HG03108 (cell line): ENCODE measurements at regions not wholly inside any gene's neighbourhood (a gene's known extent, or its start where the extent isn't known, plus 50 kb on each side); places are given as distances from the start of the nearest gene placed in this dataset.
"Not testable (repeated sequence)": the region's sequence is repeated elsewhere in the genome, so short reads cannot be mapped to it uniquely, and the experiment has no call there.

ENCODE experiments used
- ATAC-seq: cut with Tn5 transposase; IDR thresholded peaks from one replicate; pipeline ENCODE4 v1.9.1; 2021; ENCODE audit warnings: moderate library complexity; ENCODE audit not compliant: unreplicated experiment

DNA sequence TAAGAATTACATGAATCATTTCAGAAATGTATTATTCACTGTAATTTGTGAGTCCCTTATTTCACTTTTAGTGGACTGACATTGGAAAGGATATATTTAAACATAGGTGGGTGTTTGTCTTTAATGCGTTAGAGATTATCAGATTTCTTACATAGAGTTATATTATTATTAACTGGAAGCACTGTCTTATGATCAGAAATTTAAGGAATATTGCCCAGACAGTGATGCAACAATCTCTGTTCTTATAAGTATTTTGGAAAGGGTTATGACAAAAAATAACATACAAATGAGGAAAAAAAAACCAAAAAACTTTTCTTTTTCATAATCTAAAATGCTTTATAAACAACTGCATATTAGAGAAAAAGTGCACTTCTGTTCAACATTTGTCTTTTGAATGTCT is 836.6 kb downstream of the SLC6A15 start:
- ATAC-seq, result no peak

DNA sequence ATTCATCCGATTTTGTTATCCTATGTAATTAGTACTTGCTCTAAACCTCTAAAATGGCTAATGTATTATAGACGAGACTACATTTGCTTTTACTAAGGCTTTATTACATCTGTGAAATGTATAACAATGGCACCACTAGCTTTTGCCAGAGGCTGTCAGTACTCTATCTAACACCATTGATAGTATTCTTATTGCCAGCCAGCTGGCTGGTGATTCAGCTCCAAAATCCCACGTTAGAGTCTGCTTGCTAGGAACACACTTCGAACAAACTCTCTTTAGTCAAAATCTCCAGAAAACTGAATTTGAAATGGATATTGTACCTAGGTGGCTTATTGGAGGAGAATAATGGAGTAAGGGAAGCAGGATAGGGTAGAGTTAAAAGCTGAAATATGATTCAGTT is 839.2 kb downstream of the SLC6A15 start:
- no peak for ATAC-seq

DNA sequence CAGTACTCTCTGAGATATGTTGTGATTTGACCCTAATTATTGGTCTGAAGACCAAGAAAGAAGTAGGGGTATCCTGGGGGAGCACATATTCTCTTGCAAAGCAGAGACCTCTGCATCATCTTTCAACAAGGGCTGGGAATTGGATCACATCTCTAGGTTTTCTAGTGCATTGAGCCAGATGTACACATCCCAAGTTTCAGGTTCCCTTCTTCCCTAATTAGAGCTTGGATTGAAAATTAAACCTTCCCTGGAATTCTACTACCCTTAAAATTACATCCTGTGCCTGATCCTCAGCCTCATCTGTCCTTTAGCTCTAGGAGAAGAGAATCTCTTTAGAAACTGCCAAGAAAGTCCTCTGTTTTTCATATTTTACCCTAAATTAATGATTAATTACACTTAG is 839.6 kb downstream of the SLC6A15 start:
- ATAC-seq, result no peak

DNA sequence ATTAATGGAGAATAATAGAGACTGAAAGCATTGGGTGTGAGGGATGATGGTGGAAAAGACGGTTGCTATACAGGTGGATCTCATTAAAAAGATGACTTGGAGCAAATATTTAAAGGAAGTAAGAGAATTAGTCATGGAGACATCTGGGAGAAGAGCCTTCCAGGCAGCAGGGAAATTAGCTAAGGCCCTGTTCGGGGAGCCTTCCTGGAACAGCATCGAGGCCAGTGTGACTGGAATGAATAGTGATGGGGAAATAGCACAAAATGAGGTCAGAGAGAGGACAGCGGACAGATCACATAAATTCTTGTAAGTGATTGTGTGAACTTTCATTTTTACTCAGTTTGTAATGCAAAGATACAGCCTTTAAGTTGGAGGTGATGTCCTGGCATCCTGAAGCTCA is 842.3 kb downstream of the SLC6A15 start:
- no peak for ATAC-seq

DNA sequence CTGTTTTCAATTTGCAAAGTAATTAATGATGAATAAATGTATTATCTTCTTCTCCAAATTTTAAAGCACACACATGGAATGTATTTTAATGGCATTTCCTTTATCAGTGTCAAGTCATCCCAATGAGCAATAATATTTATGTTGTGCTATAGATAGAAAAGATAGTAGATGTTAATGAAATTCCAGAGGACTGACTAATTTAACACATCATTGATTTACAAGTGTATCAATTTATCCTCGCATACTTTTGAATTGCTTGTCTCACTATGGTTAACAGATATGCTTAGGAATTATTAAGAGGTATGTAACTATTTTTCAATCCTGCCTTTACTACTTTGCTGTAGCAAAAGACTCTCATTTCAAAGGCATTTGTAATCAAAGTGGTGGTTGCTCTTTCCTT is 842.9 kb downstream of the SLC6A15 start:
- ATAC-seq, result no peak

DNA sequence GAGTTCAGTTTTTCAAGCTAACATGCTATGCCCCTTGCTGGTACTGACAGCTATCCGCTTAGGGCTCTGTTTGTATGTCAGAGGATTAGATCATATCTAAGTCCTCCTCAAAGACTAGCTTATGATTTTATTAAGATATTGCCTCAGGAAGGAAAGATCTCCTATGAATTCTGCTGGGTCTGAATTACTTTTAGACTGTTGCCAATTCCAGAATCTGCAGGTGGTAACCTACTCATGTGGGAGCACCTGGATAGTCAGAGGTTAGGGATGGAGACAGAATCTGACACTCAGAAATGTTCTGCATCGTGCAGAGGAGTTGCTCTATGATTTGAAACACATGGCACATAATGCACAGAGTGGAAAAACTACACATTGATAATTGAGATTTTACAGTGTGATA is 843.4 kb downstream of the SLC6A15 start:
- no peak for ATAC-seq

DNA sequence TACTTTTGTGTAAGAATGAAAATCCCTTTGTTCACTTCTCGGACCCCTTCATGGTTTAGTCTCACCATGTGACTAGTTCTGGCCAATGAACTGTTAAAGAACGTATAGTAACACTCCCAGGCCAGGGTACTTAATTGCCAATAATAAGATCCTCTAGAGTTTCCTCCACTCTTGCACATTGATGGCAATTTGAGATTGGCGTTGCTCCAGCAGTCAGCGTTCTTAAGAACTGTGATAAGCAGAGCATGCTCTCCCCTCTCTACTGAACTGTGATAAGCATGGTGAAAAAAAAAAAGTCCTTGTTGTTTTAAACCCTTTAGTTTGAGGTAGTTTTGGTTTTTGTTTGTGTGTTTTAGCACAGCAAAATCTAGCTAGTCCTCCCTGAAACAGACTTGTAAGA is 854.5 kb downstream of the SLC6A15 start:
- ATAC-seq, result no peak

DNA sequence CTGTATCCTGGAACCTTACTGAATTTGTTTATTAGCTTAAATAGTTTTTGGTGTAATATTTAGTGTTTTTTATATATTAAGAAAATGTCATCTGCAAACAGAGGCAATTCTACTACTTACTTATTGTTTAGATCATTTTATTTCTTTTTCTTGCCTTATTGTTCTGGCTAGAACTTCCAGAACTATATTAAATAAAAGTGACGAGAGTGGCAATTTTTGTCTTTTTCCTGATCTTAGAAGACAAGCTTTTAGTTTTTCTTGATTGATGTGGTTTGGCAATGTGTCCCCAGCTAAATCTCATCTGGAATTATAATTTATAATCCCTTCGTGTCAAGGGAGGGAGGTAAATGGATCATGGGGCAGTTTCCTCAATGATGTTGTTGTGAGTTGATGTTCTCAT is 857.8 kb downstream of the SLC6A15 start:
- no peak for ATAC-seq

DNA sequence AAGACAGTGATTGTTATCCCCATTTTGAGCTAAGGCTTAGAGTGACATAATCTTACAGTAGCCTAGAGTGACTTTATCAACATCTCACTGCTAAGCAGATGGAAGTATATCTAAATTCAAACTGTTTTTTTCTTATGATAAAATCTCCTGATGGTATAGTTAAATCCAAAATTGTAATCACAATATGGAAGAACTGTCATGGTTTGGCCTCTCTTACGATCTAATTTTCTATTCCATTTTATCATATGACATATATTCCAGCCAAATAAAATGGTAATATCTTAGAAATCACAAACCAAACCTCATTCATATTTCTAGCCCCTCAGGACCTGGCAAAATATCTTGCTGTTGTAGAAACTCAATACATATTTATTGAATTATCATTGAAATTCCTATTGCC is 864.7 kb downstream of the SLC6A15 start:
- no peak for ATAC-seq

DNA sequence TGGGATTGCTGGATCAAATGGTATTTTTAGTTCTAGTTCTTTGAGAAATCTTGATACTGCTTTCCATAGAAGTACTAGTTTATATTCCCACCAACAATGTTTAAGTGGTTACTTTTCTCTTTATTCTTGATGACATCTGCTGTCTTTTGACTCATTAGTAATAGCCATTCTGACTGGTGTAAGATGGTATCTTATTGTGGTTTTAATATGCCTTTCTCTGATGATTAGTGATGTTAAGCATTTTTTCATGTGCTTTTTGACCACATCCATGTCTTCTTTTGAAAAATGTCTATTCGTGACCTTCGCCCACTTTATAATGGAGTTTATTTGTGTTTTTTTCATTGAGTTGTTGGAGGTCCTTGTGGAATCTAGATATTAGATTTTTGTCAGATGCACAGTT is 865.7 kb downstream of the SLC6A15 start:
- no peak for ATAC-seq

DNA sequence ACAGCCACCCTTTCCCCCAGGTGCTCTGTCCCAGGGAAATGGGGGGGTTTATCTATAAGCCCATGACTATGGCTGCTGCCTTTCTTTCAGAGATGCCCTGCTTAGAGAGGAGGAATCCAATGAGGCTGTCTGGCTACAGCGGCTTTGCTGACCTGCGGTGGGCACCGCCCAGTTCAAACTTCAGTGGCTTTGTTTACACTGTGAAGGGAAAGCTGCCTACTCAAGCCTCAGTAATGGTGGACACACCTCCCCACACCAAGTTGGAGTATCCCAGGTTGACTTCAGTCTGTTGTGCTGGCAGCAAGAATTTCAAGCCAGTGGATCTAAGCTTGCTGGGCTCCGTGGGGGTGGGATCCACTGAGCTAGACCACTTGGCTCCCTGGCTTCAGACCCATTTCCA is 869.2 kb downstream of the SLC6A15 start:
- ATAC-seq, result no peak

DNA sequence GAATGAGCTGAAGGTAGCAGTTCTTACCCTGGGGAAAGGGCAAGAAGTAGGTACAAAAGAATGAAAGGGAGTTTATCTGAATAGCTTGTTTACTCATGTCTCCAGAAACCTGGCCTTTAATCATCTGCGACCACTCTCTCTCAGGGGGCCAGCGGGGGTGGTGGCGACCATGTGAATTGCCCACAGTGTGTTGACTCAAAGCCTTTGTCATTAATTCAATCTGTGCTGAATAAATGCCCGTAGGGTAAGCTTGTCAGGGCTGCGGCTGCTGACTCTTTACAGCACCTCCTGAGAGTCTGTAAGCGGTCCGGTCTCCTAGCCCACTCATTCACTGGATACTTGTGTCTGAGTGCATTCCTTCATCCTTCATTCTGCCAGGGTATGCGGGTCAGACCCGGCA is 874.4 kb downstream of the SLC6A15 start:
- no peak for ATAC-seq

DNA sequence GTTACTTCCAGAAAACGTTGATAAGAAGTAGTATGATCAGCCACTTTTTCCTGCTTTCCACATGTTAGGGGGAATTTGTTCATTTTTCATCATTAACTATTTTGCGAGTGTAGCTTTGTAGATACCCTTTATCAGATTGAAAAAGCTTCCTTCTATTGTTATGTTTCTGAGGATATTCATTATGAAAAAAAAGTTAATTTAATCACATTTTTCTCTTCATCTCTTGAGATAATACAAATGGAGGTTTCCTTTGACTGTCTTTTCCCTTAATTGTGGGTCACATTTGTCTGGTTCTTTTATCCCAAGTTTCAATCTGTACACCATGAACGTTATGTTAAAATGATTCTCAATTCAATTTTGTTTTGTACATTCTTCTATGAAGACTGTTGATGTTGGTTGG is 875.7 kb downstream of the SLC6A15 start:
- ATAC-seq, result no peak

DNA sequence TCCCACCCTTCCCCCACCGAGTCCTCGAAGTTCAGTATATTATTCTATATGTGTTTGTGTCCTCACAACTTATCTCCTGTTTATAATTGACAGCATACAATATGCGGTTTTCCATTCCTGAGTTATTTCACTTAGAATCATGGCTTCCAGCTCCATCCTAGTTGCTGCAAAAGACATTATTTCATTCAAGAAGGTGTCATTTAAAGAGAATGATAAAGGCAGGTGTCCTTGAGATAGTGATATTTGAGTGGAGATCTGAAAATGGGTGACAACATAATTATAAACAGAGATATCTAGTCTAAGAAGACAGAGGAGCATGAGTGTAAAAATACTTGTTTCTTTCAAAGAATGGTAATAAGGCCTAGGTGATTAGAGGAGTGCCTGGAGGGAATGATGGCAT is 876.8 kb downstream of the SLC6A15 start:
- ATAC-seq, result no peak

DNA sequence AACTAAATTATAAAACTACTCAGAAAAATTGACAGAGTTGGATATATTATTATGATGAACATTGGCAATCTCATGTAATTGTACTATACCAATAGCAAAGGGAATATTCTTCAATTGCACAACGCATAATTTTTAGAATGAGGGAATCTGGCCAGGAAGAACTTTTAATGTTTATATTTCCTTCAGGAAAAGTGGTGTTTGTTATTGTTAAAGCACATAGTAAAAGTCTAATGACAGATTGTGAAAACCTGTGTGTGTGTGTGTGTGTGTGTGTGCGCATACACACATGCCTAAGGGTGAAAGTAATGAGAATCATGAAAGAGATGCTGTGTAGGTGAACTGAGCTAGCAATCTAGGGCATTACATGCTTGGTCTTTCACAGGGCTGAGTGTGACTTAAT is 877.7 kb downstream of the SLC6A15 start:
- ATAC-seq, result no peak

DNA sequence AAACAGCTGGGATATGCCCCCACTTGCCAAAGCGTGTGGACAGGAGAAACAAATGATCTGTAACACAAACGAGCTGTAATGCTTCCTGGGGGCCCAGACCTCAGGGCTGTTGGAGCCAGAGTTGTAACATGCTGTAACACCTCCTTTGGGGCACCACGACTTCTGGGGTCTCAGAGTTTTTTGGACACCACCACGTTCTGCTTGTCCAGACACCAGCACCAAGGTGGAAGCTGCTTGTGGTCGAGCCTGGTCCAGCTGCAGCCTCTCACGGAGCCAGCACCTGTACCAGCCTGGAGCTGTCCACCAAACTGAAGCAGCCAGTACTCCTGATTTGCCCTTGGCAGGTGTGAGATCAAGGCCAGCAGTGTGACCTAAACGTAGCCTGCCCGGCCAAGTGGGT is 879.4 kb downstream of the SLC6A15 start:
- ATAC-seq, result no peak

DNA sequence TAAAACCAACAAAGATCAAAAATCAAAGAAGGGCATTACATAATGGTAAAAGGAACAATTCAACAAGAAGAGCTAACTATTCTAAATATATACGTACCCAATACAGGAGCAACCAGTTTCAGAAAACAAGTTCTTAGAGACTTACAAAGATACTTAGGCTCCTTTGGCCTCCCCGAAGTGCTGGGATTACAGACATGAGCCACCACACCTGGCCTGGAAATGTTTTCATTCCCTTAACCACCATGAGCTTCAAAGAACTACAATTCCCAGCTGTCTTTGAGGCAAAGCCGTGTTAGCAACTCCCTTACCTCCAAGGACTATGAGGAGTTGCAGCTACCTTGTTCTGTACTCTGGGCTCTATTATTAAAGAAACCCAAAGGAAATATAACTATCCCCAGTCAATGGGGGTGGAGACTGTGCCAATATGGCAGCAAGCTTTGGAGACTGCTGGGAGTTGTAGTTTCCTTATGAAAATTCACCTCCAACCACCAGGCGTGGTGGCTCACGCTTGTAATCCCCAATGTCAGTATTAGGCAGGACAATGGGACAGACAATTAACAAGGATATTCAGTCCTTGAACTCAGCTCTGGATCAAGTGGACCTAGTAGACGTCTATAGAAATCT is 893.9 kb downstream of the SLC6A15 start:
- not testable (repeated sequence) for ATAC-seq

DNA sequence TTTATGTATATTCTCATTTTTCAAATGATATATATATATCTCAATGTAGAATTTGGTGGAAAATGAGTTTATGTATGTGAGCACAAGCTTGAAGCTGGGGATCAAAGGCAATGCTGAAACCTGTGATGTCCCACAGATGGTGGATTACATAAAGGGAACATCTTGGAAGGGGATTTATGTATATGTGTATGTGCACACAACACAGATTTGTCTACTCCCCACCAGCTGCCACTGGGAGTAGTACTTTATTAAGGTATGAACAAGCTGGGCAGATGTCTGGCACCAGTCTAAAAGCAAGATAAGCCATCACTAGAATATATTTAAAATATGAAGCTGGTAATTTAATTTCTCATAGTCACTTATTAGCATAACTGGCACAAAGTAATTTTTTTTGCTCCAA is 895.6 kb downstream of the SLC6A15 start:
- ATAC-seq, result no peak

DNA sequence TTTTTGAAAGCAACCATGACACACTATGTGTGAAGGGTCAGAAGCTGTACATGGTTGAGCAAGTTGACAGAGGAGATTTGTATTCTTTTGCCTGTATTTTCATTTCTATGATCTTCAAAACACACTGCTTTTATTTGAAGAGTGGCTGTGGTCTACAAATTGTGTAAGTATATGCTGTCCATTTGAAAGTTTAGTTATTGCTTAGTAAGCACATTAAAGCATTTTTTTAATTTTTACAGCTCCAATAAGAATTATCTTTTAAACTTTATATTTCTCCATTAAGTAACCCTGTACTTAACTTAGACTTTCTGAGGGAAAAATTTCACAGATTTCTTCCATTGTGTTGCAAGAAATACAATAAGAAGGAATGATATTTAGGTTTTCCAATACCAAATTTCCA is 915.2 kb downstream of the SLC6A15 start:
- ATAC-seq, result no peak

DNA sequence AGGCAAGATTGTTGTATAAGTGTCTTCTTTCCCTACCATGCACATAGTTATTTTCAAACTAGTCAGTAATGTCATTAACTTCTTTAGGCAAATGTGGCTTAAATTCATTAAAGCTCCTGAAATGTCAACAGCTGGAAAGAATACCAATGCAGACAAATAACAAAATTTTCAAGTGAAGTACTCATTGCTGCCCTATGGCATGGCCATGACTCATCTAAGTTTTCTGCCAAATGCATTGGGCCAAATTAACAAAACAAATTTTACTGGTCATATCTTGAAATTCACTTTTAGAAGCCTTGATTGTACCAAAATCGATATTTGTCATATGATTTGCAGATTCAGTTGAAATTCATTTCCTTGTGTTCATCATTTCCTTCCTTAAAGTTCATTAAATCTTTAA is 915.9 kb downstream of the SLC6A15 start:
- no peak for ATAC-seq

DNA sequence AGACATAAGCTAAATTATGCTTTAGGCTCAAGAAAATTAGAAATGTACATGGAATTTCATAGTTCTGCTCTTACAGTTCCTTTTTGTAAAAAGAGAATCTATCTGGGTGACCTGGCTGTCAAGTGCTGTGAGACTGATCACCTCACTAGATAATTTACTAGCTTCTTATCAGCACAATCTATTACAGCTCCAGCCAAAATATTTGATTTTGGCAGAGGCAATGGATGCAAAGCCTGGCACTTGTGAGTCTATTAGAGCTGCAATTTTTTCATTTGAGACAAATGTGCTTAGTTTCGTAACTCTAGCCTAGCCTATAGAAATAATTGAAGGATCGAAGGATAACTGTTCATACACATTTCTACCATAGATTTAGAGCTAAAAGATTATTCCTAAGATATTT is 927.5 kb downstream of the SLC6A15 start:
- no peak for ATAC-seq

DNA sequence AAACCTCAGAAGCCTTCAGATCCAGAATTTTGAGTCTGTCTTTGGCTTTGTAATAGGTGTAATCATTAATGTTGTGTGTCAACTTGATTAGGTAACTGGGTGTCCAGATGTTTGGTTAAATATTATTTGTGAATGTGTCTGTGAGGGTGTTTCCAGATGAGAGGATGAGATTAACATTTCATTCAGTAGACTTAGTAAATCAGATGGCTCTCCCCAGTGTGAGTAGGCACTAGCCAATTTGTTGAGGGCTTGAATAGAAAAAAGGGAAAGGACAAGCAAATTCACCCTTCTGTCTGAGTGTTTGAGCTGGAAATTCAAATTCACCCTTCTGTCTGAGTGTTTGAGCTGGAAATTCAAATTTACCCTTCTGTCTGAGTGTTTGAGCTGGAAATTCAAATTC is 932.2 kb downstream of the SLC6A15 start:
- no peak for ATAC-seq

DNA sequence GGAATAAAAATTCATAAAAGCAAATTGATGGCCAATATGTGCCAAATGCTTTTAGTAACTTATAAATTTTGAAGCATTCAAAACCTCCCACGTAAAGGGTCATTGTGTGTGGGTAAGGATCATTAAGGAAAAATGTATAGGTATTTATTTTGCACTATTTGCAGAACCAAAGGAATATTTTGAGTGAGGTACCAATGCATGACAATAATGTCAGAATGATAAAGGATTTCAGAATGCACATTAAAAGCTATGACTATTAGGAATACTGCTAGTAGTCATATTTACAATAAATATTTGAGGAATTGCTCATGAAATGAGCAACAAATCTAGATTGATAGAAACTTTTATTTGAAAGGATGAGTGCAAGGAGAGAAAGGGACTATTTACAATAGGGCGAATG is 932.8 kb downstream of the SLC6A15 start:
- no peak for ATAC-seq

DNA sequence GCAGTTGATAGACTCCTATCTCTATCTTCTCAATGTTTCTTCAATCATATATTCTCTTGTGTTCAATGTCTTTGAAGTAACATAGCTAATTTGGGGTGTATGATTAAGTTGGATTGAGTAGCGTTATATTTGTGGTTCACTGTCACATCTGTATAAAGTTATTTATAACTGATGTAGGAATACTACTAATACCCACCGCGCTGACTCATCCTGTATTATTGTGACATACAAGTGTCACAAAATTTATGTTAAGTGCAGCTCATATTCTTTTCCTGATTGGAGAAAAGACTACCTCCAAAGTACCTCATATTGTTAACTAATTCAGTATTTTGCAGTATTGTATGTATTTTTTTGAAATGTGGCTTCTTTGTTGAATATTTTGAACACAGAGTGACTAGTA is 940.8 kb downstream of the SLC6A15 start:
- no peak for ATAC-seq
